ENCODE measurements at regions not wholly inside any gene's neighbourhood (a gene's known extent, or its start where the extent isn't known, plus 50 kb on each side); places are given as distances from the start of the nearest gene placed in this dataset.

DNA sequence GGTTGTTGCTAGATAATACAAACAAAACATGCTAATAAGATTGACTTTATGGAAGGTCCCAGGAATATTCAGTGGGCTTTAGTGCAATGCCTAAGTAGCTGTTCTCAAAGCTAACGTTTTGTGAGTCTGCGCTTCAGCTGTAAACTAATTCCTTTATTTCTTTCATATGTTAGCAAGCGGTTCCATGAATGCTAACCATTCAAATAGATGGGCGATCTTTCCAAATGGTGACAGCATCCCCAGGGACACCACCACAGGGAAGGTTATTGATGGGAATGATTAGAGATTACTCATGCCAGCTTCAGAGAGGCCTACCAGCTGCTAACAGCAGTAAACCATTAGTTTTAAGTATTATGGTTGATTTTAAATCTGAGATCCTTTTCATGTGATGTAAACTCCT is 405.7 kb upstream of the MCTP2 start:
- Mint-ChIP-seq H3K4me1 (no peaks in the 10 kb centered on the region), H3K36me3 (no peaks in the 10 kb centered on the region), H3K27me3 (peaks cover 0 to 2% (median 0%) of the 10 kb centered on the region in 5 donors), H3K27ac (no peak overlapping the region), H3K9me3 (no peaks in the 10 kb centered on the region), H3K4me3 (no peak overlapping the region)
- ATAC-seq (no peak), DNase-seq (no peak)
- POLR2A ChIA-PET = no interaction called here

DNA sequence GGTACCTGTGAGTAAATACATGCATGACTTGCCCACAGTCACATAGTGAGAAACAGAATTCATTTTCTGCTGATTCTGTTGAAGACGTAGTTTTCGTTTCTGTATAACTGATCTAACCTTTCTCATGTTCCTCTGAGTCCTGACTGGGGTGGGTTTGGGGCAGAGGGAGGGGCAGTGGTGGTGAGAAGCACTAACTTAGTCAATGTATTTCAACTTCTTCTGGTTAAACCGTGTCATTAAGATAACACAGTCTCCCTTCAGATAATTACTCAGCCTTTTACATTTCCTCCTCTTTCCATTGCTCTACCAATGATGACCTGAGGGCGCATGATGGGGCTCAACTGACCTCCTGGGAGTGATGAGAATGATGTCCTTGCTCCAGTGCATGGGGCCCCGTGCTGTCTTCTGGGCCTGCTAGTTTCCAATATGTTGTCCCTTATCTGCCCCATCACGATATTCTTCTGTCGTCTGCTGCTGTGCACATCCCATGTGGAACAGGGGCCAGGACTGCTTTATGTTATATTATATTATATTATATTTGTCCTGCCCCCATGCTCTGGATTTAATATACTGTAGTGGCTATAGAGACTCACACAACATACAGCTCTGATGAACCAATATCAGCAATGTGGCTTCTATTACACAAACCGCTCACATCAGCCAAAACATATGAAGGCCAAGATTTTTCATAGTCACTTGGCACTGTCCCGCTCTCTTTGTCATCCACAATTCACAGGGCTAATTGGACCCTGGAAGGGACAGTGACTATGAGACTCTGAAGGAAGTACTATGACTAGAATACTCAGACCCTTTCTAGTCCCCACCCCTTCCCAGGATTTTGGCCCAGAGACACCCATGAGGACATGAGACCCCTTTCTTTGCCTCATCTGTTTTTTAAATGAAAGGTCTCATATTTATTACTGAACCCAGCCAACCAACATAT is 407.1 kb upstream of the MCTP2 start:
- Mint-ChIP-seq H3K27me3 (no peaks in the 10 kb centered on the region), H3K4me1 (no peaks in the 10 kb centered on the region), H3K9me3 (no peaks in the 10 kb centered on the region), H3K36me3 (no peaks in the 10 kb centered on the region), H3K4me3 (no peak overlapping the region), H3K27ac (no peak overlapping the region)
- DNase-seq (no peak), ATAC-seq (no peak)
- POLR2A ChIA-PET = no interaction called here

DNA sequence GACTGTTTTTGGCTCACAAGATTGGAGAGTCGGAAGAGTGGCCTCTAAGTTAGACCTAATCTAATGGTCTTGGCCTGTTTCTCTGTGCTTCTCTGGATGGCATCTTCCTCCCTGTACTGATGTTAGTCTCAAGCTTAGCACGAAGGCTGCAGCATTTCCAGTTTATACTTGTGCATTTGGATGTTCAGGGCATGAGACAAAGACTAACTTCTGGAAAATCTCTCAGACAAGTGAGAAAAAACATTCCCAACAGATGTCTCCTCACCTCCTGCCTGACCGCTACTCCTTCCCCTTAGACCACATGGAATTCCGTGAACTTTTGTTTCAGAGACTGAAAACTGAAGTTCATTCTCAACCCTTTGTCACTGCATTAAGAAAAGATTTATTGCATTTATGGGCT is 410.8 kb upstream of the MCTP2 start:
- POLR2A ChIA-PET = no interaction called here
- H3K4me3 Mint-ChIP-seq = no peak overlapping the region

DNA sequence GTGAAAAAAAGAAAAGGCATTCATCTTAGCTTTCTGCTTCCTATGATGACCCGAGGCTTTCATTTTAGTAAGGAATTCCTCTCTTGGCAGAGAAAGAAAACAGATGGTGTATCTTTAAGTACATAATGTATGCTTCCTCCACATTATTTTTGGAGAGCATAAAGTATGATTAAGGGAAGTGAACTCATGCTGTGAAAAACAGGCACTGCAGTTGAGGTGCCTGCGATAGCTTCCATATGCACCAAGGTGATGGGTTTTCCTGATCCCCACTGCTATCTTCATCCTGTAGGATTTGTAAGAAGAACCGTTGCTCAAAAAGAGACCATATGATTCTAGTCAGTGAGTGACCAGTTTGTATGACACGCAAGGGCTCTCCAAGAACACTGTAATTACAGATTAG is 411.5 kb upstream of the MCTP2 start:
- Mint-ChIP-seq H3K4me3 (no peak overlapping the region), H3K9me3 (peaks cover 0 to 24% (median 6%) of the 10 kb centered on the region in 9 donors), H3K36me3 (no peaks in the 10 kb centered on the region), H3K4me1 (no peaks in the 10 kb centered on the region), H3K27me3 (no peaks in the 10 kb centered on the region), H3K27ac (no peak overlapping the region)
- POLR2A ChIA-PET = no interaction called here
- ATAC-seq = no peak
- no peak for DNase-seq

More for the DNA sequence above, 410.8 kb upstream of the MCTP2 start:
- Mint-ChIP-seq H3K4me1 (no peaks in the 10 kb centered on the region), H3K36me3 (no peaks in the 10 kb centered on the region), H3K9me3 (peaks cover 0 to 24% (median 6%) of the 10 kb centered on the region in 9 donors), H3K27me3 (no peaks in the 10 kb centered on the region), H3K27ac (no peak overlapping the region)
- no peak for ATAC-seq
- DNase-seq = no peak

DNA sequence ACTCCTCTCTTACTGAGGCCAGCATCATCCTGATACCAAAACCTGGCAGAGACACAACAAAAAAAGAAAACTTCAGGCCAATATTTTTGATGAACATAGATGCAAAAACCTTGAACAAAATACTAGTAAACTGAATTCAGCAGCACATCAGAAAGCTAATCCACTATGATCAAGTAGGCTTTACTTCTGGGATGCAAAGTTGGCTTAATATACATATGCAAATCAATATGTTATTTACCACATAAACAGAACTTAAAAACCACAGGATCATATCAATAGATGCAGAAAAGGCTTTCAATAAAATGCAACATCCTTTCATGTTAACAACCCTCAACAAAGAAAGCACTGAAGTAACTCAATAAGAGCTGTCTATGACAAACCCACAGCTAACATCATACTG is 414.5 kb upstream of the MCTP2 start:
- no peak for DNase-seq
- Mint-ChIP-seq H3K27ac (no peak overlapping the region), H3K36me3 (no peaks in the 10 kb centered on the region), H3K4me1 (no peaks in the 10 kb centered on the region), H3K27me3 (peaks cover 0 to 23% (median 6%) of the 10 kb centered on the region in 5 donors), H3K4me3 (no peak overlapping the region), H3K9me3 (peaks cover 0 to 24% (median 8%) of the 10 kb centered on the region in 9 donors)
- POLR2A ChIA-PET = no interaction called here
- ATAC-seq = no peak

DNA sequence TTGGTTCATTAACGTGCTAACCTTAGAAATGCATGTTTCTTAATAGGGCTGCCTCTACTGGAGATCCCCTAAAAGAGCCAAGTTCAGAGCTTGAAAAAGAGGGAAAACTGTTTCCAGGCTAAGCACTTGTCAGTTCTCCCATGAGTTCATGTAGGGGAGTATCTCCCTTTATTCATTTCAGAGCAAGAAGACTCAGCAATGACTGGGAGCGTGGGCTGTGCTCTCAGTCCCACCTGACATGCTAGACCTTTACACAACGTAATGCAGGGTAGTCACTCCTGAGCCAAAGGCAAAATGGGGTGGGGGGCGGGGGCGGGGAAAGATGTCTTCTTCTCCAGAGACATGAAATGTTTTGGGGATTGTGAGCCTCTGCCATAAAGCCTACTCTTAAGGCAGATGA is 420.1 kb upstream of the MCTP2 start:
- ATAC-seq (no peak), DNase-seq (no peak)
- H3K27ac Mint-ChIP-seq = no peak overlapping the region
- POLR2A ChIA-PET = no interaction called here
- H3K4me3 Mint-ChIP-seq = no peak overlapping the region
- no peaks in the 10 kb centered on the region for H3K36me3 Mint-ChIP-seq
- peaks cover 5 to 23% (median 11%) of the 10 kb centered on the region in 5 donors for H3K27me3 Mint-ChIP-seq
- no peaks in the 10 kb centered on the region for H3K4me1 Mint-ChIP-seq
- peaks cover 0 to 4% (median 0%) of the 10 kb centered on the region in 9 donors for H3K9me3 Mint-ChIP-seq

DNA sequence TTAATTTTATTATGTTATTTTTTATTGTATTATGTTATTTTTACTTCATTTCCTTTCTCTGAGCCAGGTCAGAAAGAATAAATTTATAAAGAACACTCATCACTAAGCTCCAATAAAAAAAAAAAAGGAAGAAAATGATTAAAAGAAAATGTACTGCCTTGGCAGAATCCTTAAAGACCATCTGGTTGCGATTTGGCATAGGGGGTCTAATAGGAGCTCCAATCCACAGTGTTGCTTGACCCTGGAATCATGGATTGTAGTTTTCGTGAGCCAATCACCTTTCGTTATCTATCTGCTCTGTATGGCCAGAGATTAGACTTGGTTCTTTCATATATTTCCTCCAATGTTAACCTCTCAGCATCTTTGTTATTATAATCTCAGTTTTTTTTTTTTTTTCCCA is 421.8 kb upstream of the MCTP2 start:
- no peak overlapping the region for H3K27ac Mint-ChIP-seq
- ATAC-seq (no peak), DNase-seq (no peak)
- POLR2A ChIA-PET = no interaction called here
- H3K27me3 Mint-ChIP-seq = peaks cover 5 to 23% (median 11%) of the 10 kb centered on the region in 5 donors
- H3K4me1 Mint-ChIP-seq = no peaks in the 10 kb centered on the region
- no peaks in the 10 kb centered on the region for H3K36me3 Mint-ChIP-seq
- peaks cover 0 to 3% (median 0%) of the 10 kb centered on the region in 9 donors for H3K9me3 Mint-ChIP-seq
- H3K4me3 Mint-ChIP-seq = no peak overlapping the region

DNA sequence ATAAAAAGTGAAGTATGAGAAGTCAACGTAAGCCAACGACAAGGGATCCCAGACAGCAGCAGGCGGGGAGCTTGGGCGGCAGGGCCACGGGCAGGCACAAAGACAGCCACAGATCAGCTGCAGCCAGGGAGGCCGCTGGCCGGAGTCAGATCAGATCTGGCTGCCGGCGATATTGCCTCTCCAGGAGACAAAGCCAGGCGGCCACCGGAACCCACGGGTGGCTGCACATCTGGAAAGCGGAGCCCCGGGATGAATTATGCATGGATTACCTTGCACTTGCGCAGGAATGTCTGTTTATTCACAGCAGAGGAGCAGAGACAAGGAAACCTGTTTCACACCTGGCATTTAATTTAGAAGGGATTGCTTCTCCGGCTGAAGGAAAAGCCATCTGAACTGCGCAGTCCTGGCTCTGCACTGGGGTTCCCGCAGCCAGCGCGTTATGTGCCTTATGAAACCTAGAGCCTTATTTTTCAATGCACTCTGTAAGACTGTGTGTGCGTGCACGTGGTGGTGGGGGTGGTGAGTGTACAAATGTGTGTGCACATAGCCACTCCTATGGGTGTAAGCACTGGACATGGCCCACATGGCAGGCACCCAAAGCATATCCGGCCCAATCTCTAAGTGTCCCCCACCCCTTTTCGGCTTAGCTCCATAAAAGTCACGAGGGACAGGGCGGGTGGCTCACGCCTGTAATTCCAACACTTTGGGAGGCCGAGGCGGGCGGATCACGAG is 427.8 kb upstream of the MCTP2 start:
- Mint-ChIP-seq H3K4me3 (no peak overlapping the region), H3K9me3 (peaks cover 0 to 1% (median 0%) of the 10 kb centered on the region in 9 donors)

DNA sequence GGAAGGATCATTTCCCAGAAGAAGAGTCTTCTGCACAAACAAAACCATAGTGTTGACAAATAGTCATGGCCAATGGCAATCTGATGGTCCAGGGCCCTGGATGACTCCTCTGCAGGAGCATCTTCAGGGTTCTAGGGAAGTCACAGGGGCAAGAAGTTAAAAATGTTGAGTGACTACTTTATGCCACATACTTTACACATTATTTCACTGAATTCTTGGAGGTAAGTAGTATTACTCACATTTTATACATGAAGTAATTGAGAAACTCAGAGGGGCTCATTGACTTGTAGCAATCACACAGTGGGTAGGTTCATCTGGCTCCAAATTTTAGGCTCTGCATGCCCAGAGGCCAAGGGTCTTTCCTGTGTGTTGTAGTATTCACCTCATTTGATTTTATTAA is 430.2 kb upstream of the MCTP2 start:
- Mint-ChIP-seq H3K4me1 (no peaks in the 10 kb centered on the region), H3K27me3 (peaks cover 0 to 3% (median 0%) of the 10 kb centered on the region in 5 donors), H3K27ac (no peak overlapping the region), H3K9me3 (peaks cover 0 to 2% (median 0%) of the 10 kb centered on the region in 9 donors), H3K4me3 (no peak overlapping the region), H3K36me3 (no peaks in the 10 kb centered on the region)
- no peak for ATAC-seq
- POLR2A ChIA-PET = no interaction called here
- DNase-seq = no peak

More for the DNA sequence above, 427.8 kb upstream of the MCTP2 start:
- H3K27me3 Mint-ChIP-seq = peaks cover 0 to 5% (median 2%) of the 10 kb centered on the region in 5 donors
- no peaks in the 10 kb centered on the region for H3K4me1 Mint-ChIP-seq
- no peak for ATAC-seq
- no peak overlapping the region for H3K27ac Mint-ChIP-seq
- POLR2A ChIA-PET = no interaction called here
- DNase-seq = no peak
- no peaks in the 10 kb centered on the region for H3K36me3 Mint-ChIP-seq

DNA sequence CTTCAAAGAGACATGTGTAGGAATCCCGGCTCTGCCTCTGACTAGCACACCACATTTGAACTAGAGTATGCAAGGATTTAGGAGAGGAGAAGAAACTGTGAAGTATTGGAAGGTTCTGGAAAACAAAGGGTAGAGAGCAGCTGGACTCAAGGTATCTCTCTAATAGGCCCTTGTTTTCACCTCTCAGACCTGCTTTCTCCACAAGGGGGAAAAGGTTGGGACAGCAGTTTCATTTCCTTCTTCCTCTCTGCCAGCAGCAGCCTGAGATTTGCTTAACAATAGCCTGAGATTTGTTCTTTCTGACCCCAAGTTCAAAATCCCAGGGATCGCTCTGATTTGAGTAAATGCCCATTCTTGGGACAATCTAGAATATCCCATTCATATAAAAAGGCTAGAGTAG is 430.6 kb upstream of the MCTP2 start:
- H3K36me3 Mint-ChIP-seq = no peaks in the 10 kb centered on the region
- H3K4me3 Mint-ChIP-seq = no peak overlapping the region
- no peak for DNase-seq
- no peaks in the 10 kb centered on the region for H3K4me1 Mint-ChIP-seq
- H3K27me3 Mint-ChIP-seq = peaks cover 0 to 3% (median 0%) of the 10 kb centered on the region in 5 donors
- H3K9me3 Mint-ChIP-seq = peaks cover 0 to 5% (median 0%) of the 10 kb centered on the region in 9 donors
- ATAC-seq = no peak
- no peak overlapping the region for H3K27ac Mint-ChIP-seq
- POLR2A ChIA-PET = no interaction called here

DNA sequence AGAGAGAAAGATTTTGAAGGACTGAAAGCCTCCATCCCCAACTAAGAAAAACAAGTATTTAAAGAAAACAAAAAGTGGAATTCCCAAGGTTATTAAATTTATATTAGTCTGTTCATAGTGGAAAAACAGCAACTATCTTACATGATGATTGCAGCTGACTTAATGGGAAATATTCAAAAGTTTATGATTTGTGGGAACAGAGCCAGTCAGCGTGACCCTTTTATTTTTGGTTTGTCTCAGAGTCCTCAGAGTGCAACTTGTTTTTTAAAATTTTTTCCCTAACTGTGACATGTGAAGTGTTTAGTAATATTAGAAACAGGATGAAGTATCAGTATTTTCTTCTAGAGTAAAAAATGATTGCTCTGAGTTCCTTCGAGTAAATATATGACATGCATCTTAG is 441.9 kb upstream of the MCTP2 start:
- Mint-ChIP-seq H3K27me3 (peaks cover 0 to 20% (median 10%) of the 10 kb centered on the region in 5 donors), H3K27ac (no peak overlapping the region), H3K36me3 (peaks cover 0 to 4% (median 0%) of the 10 kb centered on the region in 3 donors), H3K4me1 (no peaks in the 10 kb centered on the region), H3K9me3 (peaks cover 0 to 10% (median 0%) of the 10 kb centered on the region in 9 donors), H3K4me3 (no peak overlapping the region)
- ATAC-seq (no peak), DNase-seq (no peak)
- POLR2A ChIA-PET = no interaction called here

DNA sequence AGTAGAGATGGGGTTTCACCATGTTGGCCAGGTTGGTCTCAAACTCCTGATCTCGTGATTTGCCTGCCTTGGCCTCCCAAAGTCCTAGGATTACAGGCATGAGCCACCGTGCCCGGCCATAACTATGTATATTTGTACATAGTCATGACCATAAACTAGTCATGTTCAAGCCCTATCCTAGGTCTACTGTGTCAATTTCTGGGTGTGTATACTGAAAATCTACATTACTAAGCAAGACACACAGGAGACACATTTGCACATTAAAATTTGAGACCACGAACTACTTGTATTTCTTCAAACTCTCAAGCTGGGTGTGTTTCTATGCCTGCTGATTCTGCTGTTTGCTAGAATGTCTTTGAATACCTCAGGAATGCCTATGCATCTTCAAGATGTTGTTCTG is 451.3 kb upstream of the MCTP2 start:
- H3K27ac Mint-ChIP-seq = no peak overlapping the region
- no peaks in the 10 kb centered on the region for H3K27me3 Mint-ChIP-seq
- H3K36me3 Mint-ChIP-seq = no peaks in the 10 kb centered on the region
- peaks cover 0 to 6% (median 0%) of the 10 kb centered on the region in 9 donors for H3K9me3 Mint-ChIP-seq
- DNase-seq = no peak
- no peak overlapping the region for H3K4me3 Mint-ChIP-seq
- POLR2A ChIA-PET = no interaction called here
- ATAC-seq = no peak
- H3K4me1 Mint-ChIP-seq = no peaks in the 10 kb centered on the region

DNA sequence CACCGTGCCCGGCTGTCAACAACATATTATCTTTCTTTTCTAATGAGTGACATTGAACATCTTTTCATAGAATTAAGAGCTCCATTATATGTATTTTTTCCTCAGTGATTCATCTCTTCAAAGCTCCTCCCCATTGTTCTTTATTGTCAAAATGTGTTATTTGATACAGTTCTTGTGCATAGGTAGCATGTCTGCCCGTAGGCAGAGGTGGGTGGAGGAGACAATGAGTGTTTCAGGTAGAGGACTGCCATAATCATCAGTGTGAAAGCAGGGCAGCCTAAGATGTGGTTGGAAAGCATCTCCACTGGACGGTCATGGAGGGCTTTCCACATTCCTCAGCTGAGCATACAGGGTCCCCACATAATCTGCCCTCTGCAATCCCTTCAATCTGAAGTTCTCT is 452.0 kb upstream of the MCTP2 start:
- H3K36me3 Mint-ChIP-seq = no peaks in the 10 kb centered on the region
- no peak for DNase-seq
- H3K4me3 Mint-ChIP-seq = no peak overlapping the region
- POLR2A ChIA-PET = no interaction called here
- no peaks in the 10 kb centered on the region for H3K27me3 Mint-ChIP-seq
- no peaks in the 10 kb centered on the region for H3K4me1 Mint-ChIP-seq
- peak overlapping the region in 1 of 10 donors; percentile 91 for H3K27ac Mint-ChIP-seq
- H3K9me3 Mint-ChIP-seq = peaks cover 0 to 6% (median 0%) of the 10 kb centered on the region in 9 donors
- no peak for ATAC-seq

Data from naive thymus-derived CD8-positive, alpha-beta T cell (primary cell).